HUDEP-2 (cell line): ENCODE measurements at regions not wholly inside any gene's neighbourhood (a gene's known extent, or its start where the extent isn't known, plus 50 kb on each side); places are given as distances from the start of the nearest gene placed in this dataset.
A peak's percentile ranks its signal among the peaks of the same experiment; 100 is the strongest.
"Not testable (repeated sequence)": the region's sequence is repeated elsewhere in the genome, so short reads cannot be mapped to it uniquely, and the experiment has no call there.

Experiments
- DNase-seq, 76 experiments: peaks; one replicate each; lab custom pipeline; 2025; ENCODE audit not compliant: unreplicated experiment in 76 of 76; lab: John Stamatoyannopoulos, UW

DNA sequence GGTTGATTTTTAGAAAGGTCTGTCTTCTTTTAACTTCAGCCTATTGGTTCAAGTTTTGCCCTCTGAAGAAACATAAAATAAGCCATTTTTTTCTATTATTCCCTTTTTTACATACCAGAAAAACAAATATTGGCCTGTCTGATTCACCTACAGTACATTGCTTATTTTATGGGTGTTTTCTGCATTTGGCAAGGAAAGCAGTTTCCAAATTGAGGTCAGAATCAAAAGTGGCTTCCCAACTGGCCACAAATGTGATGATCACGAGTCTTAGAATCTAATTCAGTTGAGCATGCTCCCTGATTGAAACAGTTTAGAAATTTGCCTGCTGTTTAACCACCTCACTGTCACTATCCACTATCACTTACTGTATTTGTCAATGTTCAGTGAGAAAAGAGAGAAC is 106.9 kb upstream of the CHMP2B start:
- DNase-seq: no peak

DNA sequence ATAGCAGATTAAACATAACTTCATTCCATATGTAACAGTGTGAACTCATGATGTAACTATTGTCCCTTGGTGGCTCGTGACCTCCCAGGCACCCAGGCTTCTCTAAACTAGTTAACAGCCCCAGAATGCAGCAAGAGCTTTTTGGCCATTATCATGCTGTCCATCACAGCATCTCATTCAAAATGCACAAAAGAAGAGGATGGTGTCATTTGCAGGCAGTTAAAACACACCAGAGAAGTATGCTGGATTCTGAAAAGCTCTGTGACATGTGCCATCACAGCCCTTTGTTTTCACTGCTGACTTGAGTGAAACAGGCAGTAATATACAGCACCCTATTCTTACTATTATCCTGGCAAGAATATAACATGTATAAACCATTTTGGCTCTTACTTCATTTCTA is 117.6 kb upstream of the CHMP2B start:
- no peak for DNase-seq

DNA sequence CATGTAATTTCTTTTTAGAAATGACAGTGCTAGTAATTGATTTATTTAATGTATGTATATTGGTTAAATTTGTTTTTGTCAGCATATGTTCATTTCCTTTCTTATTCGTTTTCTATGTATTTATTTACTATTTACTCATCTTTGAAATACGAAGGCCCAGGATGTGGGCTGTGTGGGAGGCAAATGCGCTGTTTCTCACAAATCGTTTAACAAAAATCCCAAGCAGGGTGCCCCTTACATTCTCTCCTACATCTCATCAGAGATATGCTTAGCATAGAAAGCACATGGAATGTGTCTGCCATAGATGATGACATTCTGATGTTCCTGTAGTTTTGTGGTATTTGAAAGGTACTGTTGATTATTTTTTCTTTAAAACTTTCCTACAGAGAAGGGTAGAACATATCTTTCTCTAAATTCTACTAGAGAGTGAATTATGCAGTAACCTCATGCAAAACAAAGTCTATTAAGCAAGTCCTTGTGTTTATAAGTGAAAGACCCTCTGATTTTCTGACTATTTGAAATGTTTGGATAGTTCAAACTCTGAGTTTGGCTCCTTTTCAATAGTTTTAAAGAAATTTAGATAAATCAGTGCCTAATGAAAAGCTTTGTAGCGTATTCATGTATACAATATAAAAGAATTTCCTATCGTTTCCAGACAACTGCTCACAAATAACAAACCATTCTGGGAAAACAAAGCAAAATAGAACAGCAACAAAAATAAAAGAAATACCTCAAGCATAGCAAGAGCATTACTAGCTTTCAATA is 111.1 kb upstream of the VGLL3 start:
- DNase-seq: no peak

DNA sequence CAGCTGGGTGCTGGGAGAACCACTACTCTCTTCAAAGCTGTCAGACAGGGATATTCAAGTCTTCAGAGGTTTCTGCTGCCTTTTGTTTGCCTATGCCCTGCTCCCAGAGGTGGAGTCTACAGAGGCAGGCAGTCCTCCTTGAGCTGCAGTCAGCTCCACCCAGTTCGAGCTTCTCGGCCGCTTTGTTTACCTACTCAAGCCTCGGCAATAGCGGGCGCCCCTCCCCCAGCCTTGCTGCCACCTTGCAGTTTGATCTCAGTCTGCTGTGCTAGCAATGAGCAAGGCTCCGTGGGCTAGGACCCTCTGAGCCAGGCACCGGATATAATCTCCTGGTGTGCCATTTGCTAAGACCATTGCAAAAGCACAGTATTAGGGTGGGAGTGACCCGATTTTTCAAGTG is 106.8 kb upstream of the VGLL3 start:
- DNase-seq: not testable (repeated sequence)

DNA sequence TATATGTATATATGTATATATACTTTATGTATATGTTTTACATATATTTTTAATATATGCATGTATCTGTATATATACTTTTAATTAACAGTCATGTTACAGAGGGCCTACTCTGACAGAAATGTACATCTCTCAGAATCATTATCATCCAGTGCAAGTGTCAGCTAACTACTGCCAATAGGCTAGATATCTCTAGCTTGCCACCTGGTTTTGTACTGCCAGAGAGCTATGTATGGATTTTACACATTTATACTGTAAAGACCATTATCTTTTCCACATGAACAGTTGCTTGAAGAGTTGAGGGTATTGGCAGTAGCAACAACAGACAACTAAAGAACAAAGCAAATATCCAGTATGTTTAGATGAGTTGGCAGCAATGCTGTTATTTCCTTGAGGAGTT is 99.7 kb upstream of the VGLL3 start:
- DNase-seq: peak in 1 of 76 experiments; percentile 0

DNA sequence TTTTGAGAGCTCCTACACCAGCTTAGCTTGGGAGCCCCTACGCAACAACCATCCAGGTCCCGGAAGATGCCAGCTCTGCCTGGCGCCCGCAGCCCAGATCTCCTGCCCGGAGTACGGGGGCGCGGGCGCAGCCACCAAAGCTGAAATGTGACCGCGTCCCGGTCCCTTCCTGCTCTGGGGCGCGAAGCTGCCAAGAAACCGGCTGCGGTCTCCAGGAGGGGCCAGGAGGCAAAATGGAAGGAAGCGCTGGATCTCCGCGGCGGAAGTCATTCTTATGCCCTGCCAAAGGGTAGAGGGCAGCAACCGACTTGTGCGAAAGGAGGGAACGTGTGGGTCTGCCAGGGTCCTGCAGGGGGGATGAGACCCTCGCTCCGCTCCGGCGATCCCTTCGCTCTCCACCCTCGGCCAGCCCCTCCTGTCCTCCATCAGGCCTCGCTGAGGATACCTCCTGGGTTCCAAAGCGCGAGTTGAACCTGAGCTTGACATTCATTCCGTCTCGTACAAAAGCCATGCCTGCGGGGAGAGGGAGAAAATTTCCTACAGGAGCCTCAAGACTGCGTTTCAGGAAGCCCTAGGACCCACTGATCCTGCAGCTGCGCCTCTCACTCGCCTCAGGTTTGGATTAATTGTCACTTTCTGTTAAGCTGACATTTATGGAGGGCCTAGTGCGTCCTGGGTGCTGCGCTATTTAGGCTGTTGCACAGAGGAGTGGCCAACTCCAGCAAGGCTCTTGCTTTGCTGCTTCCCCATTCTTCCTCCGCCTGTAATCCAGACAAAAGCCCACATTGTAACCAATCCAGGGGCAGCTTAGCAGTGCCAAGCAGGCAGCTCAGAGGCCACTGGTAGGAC is 98.3 kb upstream of the VGLL3 start:
- peak in 2 of 76 experiments; percentile 0 for DNase-seq

DNA sequence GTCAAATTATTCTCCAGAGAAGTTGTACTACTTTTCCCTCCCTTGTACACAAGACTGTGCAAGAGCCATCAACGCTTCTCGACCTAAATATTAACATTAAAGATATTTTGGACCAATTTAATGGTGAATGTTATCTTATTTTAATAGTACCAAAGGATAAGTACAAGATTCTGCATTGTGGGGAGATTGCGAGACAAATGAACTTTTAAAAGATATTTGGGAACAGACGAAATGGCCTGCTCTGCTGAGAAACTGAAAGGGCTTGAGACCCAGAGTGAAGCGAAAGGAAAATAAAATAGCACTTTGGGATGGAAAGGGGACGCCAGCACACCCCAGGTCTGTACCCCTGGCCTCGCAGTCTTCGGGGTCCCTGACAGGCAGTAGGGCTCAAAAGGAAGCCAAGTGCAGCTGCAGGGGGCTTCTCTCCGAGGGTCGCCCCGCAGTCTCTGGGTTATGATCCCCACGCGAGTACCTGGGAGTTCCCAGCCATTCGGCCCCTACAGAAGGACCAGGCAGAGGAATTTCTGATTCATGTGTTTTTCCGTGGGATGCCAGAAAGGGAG is 97.6 kb upstream of the VGLL3 start:
- DNase-seq: no peak

DNA sequence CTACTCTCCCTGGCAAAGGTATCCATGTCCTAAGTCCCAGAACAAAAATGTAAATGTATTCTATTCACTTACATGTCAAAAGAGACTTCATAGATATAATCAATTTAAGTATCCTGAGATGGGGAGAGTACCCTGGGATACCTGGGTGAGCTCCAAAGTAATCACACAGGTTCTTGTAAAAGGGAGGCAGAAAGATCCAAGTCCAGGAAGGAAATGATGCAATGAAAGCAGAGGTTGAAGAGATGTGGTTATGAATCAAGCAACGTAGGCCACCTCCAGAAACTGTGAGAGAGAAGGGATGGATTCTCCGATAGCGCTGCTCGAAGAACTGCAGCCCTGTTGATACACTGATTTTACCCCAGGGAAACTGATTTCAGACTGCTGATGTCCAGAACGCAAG is 93.9 kb upstream of the VGLL3 start:
- DNase-seq: no peak

DNA sequence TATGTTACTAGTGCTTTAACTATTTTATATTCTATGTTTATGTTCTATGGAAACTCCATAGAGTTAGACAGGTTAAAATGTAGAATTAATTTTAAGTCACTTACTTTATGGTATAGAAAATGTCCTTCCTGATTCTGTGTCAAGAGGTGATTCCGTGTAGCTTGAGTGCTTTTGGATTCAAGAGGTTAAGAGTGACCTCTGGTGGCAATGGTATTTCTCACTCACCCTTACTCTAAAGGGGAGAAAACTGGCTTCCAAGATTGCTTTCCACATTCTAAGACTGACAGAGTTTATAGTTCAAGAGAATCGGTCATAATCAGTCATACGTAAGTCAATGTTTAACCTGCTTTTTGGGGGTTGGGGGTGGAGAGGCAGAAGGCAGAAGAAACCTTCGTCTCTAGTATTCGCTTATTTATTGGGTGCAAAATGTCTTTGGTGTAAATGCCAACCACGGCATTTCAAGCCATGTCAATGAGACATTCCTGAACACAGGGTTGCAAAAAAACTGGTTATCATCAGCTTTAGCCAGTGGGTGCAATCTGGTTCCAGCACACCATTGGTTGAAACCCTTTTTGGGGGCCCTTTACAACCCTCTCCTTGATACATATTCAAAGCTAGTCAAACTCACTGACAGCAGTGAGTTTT is 92.0 kb upstream of the VGLL3 start:
- DNase-seq: peak in 18 of 76 experiments; percentile 0 to 27 (median 11)

DNA sequence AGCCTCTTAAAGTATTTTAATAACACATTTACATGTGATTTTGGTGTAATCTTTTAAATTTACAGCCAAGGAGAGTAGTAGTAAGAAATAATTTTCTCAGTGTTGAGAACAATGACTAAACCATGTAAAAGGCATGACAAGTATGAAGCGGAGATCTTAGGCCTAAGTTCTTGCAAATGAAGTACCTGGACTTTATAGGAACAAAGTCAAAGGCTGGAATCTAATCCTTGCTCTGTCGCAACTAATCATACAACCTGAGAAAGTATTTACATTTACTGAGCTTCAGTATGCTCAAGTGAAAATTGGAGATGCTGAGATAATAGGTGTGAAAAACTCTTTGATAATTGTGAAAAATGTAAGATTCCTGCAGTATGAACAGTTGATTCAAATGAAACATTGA is 86.4 kb upstream of the VGLL3 start:
- no peak for DNase-seq

DNA sequence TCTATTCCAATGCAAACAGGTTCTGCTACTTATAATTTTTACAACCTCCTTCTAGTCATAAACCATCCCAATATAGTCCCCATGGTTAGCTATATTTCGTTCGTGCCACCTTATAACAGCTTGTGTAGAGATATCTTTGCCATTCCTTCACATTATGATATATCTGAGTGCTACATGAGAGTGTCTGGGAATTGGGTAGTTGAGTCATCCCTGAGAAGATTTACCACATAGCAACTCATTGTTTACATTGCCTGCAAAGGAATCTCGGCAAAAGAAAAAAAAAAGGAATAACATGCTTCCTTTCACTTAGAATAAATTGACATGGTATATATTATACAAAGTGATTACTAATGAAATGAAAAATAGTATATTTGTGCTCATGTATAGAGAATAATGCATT is 86.0 kb upstream of the VGLL3 start:
- no peak for DNase-seq

DNA sequence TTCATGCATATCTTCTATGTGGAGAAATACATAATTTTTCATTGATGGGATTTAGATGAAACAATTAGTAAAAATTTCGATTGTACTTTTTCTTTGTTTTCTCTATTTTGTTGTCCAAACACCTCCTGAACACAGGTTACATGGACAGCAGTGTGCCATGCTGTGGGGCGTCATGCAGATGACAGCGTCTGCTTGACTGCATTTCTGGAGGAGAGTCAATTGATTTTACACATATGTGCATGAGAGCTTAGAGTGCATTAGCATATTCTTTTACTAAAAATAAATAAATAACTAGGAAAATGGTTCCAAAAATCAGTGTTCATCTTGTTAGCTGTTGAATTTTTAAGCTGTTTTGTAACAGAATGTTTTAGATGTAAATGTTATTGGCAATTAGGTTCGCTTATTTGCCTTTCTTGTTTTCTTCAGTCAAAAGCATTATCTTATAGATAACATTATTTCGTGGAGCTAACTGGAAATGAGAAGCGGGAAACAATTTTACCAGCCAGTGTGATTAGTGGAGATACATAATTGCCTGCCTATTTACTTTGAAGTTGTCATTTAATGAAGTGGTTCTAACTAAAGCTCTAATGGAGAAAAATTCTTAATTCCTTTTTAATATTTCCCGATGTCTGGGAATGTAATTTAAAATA is 82.7 kb upstream of the VGLL3 start:
- DNase-seq: no peak

DNA sequence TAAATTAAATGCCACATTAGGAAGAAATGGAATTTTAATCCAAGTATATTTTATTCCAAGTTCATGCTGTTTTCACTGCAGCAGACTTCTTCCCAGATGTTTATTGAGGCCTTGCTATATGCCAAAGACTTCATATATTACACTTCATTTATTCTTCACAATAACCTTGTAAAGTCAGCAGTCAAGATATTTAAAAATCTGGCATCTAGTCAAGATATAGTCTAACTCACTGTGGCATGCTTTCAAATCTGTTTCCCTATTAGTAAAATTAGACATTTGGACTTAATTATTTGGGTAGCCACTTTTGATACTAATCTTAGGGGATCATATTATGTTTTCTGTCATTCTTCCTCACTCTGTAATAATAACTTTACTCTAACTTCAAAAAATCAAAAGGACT is 81.5 kb upstream of the VGLL3 start:
- no peak for DNase-seq

DNA sequence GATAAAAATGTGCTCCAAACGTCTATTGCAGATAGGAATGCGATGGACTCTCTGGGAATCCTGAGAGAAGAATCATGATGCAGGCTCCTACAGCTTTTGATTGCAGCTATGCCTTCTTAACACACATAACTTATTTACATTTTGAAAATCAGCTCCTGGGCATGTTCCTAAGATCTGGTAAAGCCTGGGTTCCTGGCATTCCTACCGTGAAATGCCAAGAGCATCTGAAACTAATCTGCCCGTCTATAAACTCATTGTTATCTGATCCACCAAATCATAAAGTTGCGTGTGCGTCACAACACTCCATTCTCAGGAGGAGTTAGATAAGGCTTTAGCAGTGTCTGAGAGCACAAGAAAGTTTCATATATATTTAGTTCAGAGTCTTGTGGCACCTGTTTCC is 79.0 kb upstream of the VGLL3 start:
- no peak for DNase-seq

DNA sequence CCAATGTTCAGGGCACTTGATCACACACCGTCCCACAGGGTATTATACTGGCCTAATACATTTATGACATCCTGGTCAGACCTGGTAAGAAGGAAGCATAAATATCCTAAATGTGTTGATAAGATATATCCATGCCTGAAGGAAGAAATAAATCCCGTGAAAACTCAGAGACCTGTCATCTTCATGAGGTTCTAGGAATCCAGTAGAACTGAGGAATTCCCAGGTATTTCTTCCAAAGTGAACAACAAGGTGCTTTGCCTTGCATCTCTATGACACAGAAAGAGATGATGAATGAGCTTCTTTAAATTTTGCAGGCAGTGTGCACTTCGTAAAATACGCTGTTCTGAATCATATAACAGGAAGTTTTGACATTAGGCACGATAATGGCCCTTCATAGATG is 78.1 kb upstream of the VGLL3 start:
- no peak for DNase-seq

DNA sequence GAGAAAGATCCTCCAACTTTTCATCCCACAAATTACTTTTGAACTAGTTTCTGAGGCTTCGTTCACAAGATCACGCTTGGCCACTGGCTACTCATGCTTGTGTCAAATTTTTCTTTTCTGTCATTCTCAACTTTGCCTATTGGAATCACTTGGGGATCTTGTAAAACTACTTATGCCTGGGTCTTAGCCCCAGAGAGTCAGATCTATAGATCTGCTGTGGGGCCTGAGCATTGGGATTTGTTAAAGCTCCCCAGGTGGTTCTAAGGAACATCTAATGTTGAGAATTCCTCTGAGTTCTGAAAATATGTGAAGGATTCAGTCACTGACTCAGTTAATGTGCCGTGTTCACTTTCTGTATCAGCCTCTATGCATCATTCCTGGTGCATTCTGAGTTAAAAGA is 71.7 kb upstream of the VGLL3 start:
- no peak for DNase-seq

DNA sequence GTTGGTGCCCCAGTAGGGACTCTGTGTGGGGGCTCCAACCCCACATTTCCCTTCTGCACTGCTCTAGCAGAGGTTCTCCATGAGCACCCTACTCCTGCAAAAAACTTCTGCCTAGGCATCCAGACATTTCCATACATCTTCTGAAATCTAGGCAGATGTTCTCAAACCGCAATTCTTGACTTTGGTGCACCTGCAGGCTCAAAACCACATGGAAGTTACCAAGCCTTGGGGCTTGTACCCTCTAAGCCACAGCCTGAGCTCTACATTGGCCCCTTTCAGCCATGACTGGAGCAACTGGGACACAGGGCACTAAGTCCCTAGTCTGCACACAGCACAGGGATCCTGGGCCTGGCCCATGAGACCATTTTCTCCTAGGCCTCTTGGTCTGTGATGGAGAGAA is 66.5 kb upstream of the VGLL3 start:
- no peak for DNase-seq

DNA sequence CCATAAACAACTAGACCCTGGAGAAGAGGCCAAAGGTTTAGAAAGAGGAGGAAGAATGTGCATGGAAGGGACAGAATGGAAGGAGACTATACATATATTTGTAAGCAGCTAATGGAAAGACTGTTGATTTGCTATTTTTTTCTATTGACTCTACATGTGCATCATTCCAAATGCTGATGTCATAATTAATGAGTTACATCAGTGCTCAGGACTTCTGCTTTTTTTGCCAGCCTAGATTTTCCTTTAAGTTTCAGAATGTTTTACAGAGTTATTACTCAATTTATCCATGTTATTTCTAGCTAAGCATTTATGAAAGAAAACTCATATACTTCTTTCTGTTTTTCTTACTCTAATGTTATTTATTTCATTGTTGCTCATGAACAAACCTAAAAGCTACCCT is 62.6 kb upstream of the VGLL3 start:
- no peak for DNase-seq

DNA sequence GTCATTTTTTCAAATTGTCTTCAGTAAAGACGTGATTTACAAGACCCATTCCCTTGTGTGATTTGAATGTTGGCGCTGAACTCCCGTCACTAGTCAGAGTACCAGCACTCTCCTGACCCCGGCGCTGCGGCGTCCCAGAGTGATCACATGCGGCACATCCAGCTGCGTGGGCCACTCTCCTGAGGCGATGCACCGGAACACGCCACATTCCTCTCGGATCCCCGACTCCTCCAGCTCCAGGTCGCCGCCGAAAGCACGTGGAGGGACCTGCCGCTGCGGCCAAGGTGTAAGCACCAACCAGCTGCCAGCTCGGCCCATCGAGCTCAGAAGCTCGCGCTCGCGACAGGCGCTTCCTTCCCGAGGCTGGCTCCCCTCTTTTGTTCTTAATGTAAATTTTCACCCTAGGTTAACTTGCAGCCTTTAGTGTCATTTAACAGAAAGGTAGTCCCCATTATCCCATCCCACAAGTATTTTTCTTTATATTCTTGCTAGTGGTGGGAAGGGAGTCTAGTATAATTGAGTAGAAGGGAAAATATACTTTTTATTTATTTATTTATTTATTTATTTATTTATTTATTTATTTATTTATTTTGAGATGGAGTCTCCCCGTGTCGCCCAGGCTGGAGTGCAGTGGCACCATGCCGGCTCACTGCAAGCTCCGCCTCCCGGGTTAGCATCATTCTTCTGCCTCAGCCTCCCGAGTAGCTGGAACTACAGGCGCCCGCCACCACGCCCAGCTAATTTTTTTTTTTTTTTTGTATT is 61.7 kb upstream of the VGLL3 start:
- no peak for DNase-seq

DNA sequence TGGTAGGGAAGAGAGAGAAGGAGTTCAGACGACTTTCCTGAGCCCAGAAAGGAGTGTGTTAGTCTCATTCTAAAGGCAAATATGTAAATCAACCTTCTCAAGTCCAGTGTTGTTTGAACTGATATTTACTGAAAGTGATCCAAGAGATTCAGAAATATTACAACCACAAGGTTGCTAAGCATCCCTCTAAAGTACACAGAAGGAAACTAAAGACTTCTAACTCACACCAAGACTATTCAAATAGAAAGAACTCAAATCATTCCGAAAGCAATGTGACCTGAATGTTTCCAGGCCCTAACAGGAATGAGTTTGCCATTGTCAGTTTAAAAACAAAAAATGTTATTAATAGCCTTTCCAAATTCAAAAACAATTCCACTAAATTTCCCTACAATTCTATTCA is 56.9 kb upstream of the VGLL3 start:
- no peak for DNase-seq
